AG04449 (cell line): ENCODE measurements at regions not wholly inside any gene's neighbourhood (a gene's known extent, or its start where the extent isn't known, plus 50 kb on each side); places are given as distances from the start of the nearest gene placed in this dataset.

Source experiments
- CTCF ChIA-PET: fragments of 350-600 bp; formaldehyde crosslinking; extraction: SDS; loops from one replicate; lab custom pipeline; 2021; ENCODE audit warnings: antibody characterized with exemption; lab: Yijun Ruan, JAX
- POLR2A ChIA-PET: fragments of 400-600, 350-600 bp; formaldehyde crosslinking; extraction: SDS; loops from one replicate; lab custom pipeline; 2020; ENCODE audit warnings: antibody characterized with exemption, inconsistent platforms; lab: Yijun Ruan, JAX
- DNase-seq: peaks from one replicate; pipeline ENCODE4 v3.0.0-alpha.2; 2010; ENCODE audit warnings: low read depth, low spot score
- H3K4me3 ChIP-seq: 2 replicates; pipeline ENCODE4 v1.5.1; 2011; ENCODE audit warnings: low read depth, mild to moderate bottlenecking, control low read depth, low read length
- CTCF ChIP-seq: IDR thresholded peaks from one replicate; pipeline ENCODE4 v1.5.1; 2011; ENCODE audit warnings: mild to moderate bottlenecking, moderate library complexity, low read length, control low read depth, inconsistent platforms; ENCODE audit not compliant: insufficient read depth; ENCODE audit errors: missing control alignments

DNA sequence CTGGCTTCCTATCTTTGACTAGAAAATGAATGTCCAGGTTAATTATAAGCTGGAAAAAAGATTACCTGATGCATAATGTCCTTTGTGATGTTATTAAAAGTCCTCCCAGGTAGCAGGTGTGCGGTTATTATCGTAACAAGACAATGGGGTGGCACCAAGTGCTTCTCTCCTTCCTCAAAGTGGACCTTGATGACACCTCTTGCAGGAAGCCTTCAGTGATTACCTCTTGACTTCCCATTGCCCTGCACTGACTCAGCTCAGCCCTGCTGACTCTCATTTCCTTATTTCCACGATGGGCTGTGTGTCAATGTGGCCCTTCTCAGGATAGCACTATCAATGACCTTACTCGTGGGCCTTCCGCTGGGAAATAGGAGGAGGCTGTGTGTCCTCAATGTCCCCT, 477.4 kb upstream of the CCL2 start:
- no peak for TF ChIP-seq CTCF
- no peak for DNase-seq
- POLR2A ChIA-PET: no interaction called here
- CTCF ChIA-PET: interaction anchor here (1.2 to 4.0 kb wide), 6 partner anchors 8 to 584 kb away, joined by 3 to 20 read pairs (median 6); no protein-coding TSS in a partner anchor
- no peak overlapping the region for H3K4me3 ChIP-seq

DNA sequence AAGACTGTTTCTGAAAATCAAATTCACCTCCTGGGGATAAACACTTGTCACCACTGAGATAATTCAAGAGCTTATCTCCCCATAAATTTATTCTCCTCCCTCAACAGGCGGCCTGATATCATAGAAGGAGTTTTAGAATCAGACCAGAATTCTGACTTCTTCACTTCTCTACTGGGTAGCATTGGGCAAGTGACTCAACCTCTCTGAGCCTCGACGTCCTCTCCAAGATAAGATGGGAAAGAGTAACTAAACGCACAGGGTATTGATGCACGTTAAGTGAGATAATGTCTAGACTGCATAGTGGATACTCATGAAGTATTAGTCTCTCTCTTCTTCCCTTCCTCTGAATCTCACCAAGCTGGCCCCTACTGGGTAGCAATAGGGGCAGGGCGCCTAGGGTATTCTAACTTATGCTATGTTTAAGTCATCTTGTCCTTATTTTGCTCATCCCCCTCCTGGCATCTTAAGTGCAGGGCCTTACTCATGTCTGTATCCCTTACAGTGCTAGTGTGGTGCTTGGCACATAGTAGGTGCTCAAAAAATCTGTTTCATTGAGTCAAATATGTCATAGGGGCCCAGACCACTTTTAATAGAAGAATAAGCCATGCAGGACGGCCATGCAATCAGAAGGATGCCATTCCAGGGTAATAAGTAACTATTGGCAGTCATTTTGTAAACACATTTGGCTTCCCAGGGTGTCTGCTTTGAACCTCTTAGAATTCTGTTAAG, 476.4 kb upstream of the CCL2 start:
- no peak for DNase-seq
- TF ChIP-seq CTCF: no peak
- ChIA-PET CTCF (interaction anchor here (1.0 to 4.0 kb wide), 12 partner anchors 9 to 583 kb away, joined by 3 to 20 read pairs (median 4); no protein-coding TSS in a partner anchor), POLR2A (no interaction called here)
- H3K4me3 ChIP-seq: no peak overlapping the region

GRCh38 chr17:33779234-33779591, 475.9 kb upstream of the CCL2 start:
- POLR2A ChIA-PET: no interaction called here
- peak; percentile 75 for TF ChIP-seq CTCF
- CTCF ChIA-PET: interaction anchor here (0.5 to 4.0 kb wide), 11 partner anchors 8 to 583 kb away, joined by 3 to 20 read pairs (median 5); no protein-coding TSS in a partner anchor
- no peak overlapping the region for H3K4me3 ChIP-seq
- DNase-seq: peak; percentile 24

DNA sequence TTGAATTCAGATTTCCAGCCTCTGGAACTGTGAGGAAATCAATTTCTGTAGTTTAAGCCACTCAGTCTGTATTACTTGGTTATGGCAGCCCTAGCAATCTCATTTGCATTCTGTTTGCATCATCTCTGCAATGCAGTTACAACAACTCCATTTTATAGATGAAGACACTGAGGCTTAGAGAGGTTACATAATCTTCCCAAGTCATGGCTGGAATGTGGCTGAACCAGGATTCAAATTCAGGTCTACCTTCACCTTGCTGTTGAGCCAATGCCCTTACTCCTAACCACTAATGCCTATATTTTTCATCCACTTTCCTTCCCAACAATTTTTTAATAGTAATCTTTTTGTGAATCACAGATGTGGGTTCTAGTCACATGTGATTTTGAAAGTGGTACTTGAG, 469.8 kb upstream of the CCL2 start:
- DNase-seq: no peak
- CTCF ChIA-PET: no interaction called here
- H3K4me3 ChIP-seq: no peak overlapping the region
- POLR2A ChIA-PET: no interaction called here
- no peak for TF ChIP-seq CTCF

DNA sequence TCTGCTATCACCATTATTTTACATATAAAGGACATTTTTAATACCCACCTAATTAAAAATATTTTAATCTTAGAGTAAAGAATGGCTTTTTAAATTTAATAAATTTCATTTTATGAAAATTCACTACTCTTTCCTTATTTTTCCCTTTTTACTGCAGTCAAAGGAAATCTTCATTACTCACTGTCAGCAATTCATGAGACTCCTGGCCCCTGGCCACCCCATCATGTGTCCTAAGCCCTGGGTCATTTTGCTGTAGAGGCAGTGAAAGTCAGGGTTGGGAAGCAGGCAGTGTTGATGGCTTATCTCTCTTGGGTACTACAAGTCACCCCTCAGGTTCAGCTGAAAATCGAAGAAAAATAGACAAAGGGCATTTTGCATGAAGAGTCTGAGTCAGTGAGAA, 468.6 kb upstream of the CCL2 start:
- no peak for DNase-seq
- CTCF ChIA-PET: interaction anchor here (1.5 kb wide), 1 partner anchor 35 kb away, joined by 4 read pairs; no protein-coding TSS in a partner anchor
- no peak for TF ChIP-seq CTCF
- POLR2A ChIA-PET: no interaction called here
- no peak overlapping the region for H3K4me3 ChIP-seq

DNA sequence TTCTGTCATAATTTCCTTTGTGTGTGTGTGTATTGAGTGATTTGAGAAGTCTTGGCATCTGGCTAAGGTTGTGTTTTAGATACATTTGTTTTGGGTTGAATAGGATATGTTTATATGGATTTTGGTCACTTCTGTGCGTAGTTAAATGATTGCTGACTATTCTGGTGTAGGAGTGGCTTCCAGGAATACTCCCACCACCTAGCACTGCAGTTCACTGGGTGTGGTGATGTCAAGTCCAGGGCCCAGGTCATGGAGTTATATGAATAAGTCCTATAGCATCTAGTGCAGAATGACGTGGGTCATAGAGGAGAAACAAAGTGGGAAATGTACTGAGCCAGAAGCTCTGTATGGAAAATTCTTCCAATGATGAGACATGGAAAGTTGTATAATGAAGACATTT, 465.4 kb upstream of the CCL2 start:
- no peak for TF ChIP-seq CTCF
- H3K4me3 ChIP-seq: no peak overlapping the region
- CTCF ChIA-PET: interaction anchor here (1.4 to 1.8 kb wide), 2 partner anchors 8 to 10 kb away, joined by 5 to 9 read pairs; no protein-coding TSS in a partner anchor
- POLR2A ChIA-PET: no interaction called here
- DNase-seq: no peak
